ENCODE measurements at regions not wholly inside any gene's neighbourhood (a gene's known extent, or its start where the extent isn't known, plus 50 kb on each side); places are given as distances from the start of the nearest gene placed in this dataset.

- no peak overlapping the region for H3K4me3 ChIP-seq
- no peak for TF ChIP-seq CTCF (IDR thresholded peaks at IDR 0.05)
- intact Hi-C loops (cut with DNase I): no loop called here
- no peaks in the 10 kb centered on the region for H3K9me3 ChIP-seq
- no peaks in the 10 kb centered on the region for H3K27me3 ChIP-seq
- no peak for ATAC-seq
- no peak for DNase-seq
- H3K27ac ChIP-seq: no peak overlapping the region
- no peaks in the 10 kb centered on the region for H3K4me1 ChIP-seq
- H3K36me3 ChIP-seq: no peaks in the 10 kb centered on the region
Observed at GRCh38 chr14:51535443-51536044, 116.2 kb upstream of the FRMD6 start.

GRCh38 chr14:51538973-51539372 is 112.7 kb upstream of the FRMD6 start:
- intact Hi-C loops (cut with DNase I): no loop called here
- no peaks in the 10 kb centered on the region for H3K36me3 ChIP-seq
- H3K9me3 ChIP-seq: no peaks in the 10 kb centered on the region
- DNase-seq: no peak
- no peaks in the 10 kb centered on the region for H3K27me3 ChIP-seq
- no peaks in the 10 kb centered on the region for H3K4me1 ChIP-seq
- no peak overlapping the region for H3K4me3 ChIP-seq
- no peak for TF ChIP-seq CTCF (IDR thresholded peaks at IDR 0.05)
- no peak for ATAC-seq
- no peak overlapping the region for H3K27ac ChIP-seq

DNA sequence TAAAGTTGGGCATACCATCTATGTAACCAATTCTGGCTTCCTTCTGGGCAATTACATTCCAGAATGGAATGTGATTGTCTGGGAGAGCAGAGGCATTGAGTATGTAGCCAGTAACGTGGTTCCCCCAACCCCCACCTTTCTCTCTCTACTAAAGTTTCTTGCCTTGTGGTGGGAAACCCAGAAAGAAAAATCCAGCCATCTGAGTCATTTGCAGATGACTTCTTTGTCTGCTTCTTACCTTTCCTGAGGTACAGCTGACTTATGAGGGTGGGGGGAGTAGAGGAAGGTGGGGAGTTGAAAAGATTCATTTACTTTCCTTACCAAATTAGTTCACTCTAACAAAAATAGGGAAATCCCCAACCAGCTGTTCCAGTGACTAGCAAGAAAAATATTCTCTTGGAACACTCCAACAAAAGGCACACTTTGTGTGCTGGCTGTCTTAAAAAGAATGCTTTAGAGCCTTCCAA is 112.1 kb upstream of the FRMD6 start:
- intact Hi-C loops (cut with DNase I): no loop called here
- no peak overlapping the region for H3K4me3 ChIP-seq
- no peak overlapping the region for H3K27ac ChIP-seq
- H3K4me1 ChIP-seq: no peaks in the 10 kb centered on the region
- no peaks in the 10 kb centered on the region for H3K36me3 ChIP-seq
- no peak for TF ChIP-seq CTCF (IDR thresholded peaks at IDR 0.05)
- no peaks in the 10 kb centered on the region for H3K27me3 ChIP-seq
- no peak for ATAC-seq
- no peak for DNase-seq
- no peaks in the 10 kb centered on the region for H3K9me3 ChIP-seq

- Histone ChIP-seq H3K36me3 (no peaks in the 10 kb centered on the region), H3K9me3 (no peaks in the 10 kb centered on the region), H3K4me1 (no peaks in the 10 kb centered on the region), H3K27ac (no peak overlapping the region), H3K4me3 (no peak overlapping the region), H3K27me3 (no peaks in the 10 kb centered on the region)
- TF ChIP-seq CTCF (IDR thresholded peaks at IDR 0.05): no peak
- DNase-seq: no peak
- intact Hi-C loops (cut with DNase I): no loop called here
- no peak for ATAC-seq
Observed at GRCh38 chr14:51540364-51540763, 111.3 kb upstream of the FRMD6 start.

DNA sequence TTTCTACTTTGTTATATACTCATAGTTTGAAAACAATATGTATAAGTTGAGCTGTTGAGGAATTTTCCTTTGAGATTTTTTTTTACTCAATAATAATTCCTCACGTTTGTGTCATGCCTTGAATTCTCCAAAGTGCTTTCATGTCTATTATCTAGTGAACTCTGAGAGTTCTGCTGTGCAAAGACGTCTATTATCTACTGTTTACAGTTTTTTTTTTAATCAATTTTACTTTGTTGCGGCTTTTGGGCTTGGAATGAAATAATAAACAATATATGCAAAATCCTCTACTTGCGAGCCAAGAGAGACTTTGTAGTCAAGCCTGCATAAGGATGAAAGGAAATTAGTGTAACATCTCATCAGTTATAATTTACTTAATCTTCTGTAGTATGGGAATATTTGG is 107.2 kb upstream of the FRMD6 start:
- intact Hi-C loops (cut with DNase I): no loop called here
- DNase-seq (no peak), ATAC-seq (no peak)
- H3K4me1 ChIP-seq: no peaks in the 10 kb centered on the region
- no peaks in the 10 kb centered on the region for H3K27me3 ChIP-seq
- no peak overlapping the region for H3K4me3 ChIP-seq
- H3K27ac ChIP-seq: no peak overlapping the region
- no peaks in the 10 kb centered on the region for H3K36me3 ChIP-seq
- no peaks in the 10 kb centered on the region for H3K9me3 ChIP-seq
- no peak for TF ChIP-seq CTCF (IDR thresholded peaks at IDR 0.05)

- intact Hi-C loops (cut with DNase I): no loop called here
- TF ChIP-seq CTCF (IDR thresholded peaks at IDR 0.05): no peak
- Histone ChIP-seq H3K4me3 (no peak overlapping the region), H3K9me3 (no peaks in the 10 kb centered on the region), H3K27me3 (no peaks in the 10 kb centered on the region), H3K27ac (no peak overlapping the region), H3K4me1 (no peaks in the 10 kb centered on the region), H3K36me3 (no peaks in the 10 kb centered on the region)
- ATAC-seq: no peak
- no peak for DNase-seq
Observed at GRCh38 chr14:51544901-51545300, 106.8 kb upstream of the FRMD6 start.
